ENCODE measurements at regions not wholly inside any gene's neighbourhood (a gene's known extent, or its start where the extent isn't known, plus 50 kb on each side); places are given as distances from the start of the nearest gene placed in this dataset.

DNA sequence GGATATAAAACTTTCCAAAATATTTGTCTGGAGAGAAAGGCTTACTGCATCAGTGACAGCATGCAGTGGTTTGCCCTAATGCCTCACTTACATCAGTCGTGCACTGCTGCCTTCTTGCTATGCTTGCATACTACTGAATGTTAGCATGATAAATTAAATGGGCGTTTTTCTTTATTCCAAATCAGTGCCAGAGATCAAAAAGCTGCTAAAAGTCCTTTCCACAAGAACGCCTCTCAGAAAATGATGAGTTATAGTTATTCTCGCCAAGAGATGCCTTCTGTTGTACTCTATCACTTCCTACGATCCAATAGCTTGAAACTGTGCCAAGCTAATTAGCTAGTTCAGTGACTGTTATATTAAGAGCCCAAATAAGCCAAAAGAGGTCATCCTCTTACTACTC lies 345.8 kb upstream of the ROBO2 start:
- TF ChIP-seq, protein P1, sequence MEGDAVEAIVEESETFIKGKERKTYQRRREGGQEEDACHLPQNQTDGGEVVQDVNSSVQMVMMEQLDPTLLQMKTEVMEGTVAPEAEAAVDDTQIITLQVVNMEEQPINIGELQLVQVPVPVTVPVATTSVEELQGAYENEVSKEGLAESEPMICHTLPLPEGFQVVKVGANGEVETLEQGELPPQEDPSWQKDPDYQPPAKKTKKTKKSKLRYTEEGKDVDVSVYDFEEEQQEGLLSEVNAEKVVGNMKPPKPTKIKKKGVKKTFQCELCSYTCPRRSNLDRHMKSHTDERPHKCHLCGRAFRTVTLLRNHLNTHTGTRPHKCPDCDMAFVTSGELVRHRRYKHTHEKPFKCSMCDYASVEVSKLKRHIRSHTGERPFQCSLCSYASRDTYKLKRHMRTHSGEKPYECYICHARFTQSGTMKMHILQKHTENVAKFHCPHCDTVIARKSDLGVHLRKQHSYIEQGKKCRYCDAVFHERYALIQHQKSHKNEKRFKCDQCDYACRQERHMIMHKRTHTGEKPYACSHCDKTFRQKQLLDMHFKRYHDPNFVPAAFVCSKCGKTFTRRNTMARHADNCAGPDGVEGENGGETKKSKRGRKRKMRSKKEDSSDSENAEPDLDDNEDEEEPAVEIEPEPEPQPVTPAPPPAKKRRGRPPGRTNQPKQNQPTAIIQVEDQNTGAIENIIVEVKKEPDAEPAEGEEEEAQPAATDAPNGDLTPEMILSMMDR (IDR thresholded peaks at IDR 0.05; ENCODE audit: borderline replicate concordance, extremely low read depth, low read length, poor library complexity, severe bottlenecking): no peak
- TF ChIP-seq EZH2 (IDR thresholded peaks at IDR 0.05; ENCODE audit: borderline replicate concordance, low read depth, low read length, severe bottlenecking): no peak

Data from DND-41 (cell line).